HCT116 (cell line): ENCODE measurements at regions not wholly inside any gene's neighbourhood (a gene's known extent, or its start where the extent isn't known, plus 50 kb on each side); places are given as distances from the start of the nearest gene placed in this dataset.

ENCODE experiments used
- ATAC-seq: fragments of 200-7000 bp; cut with Tn5 transposase; 2 replicates; pipeline ENCODE4 v1.9.1; 2020; ENCODE audit warnings: mild to moderate bottlenecking, moderate library complexity
- BruUV-seq: library from RNA; stranded (reverse); fragments of 400-500 nt; replicated peaks from 2 replicates; lab custom pipeline; 2021; lab: Mats Ljungman, UMichigan
- CTCF ChIA-PET: fragments of 300-600 bp; sonication (Branson Sonifier 250); formaldehyde crosslinking; loops from one replicate; lab custom pipeline; 2021; ENCODE audit warnings: antibody characterized with exemption; lab: Charles Lee
- POLR2A ChIA-PET: fragments of 300-600, 350-600 bp; sonication (Branson Sonifier 250); formaldehyde crosslinking; loops from one replicate; lab custom pipeline; 2021; ENCODE audit warnings: antibody characterized with exemption; lab: Charles Lee
- RAD21 ChIA-PET, 2 experiments: fragments of 300-600 bp; sonication (Branson Sonifier 250); formaldehyde crosslinking; loops; one replicate each; lab custom pipeline; 2023; ENCODE audit warnings: low total read pairs in 2 of 2; ENCODE audit not compliant: uncharacterized antibody in 2 of 2, unreplicated experiment in 2 of 2, low non-redundant PET in 1 of 2; lab: Charles Lee
- DNase-seq: peaks from one replicate; pipeline ENCODE4 v3.0.0-alpha.2; 2010; ENCODE audit warnings: low read depth, low spot score
- H2AFZ ChIP-seq: fragments of 200-600 bp; shearing (Covaris generic), sonication (generic); 2 replicates; pipeline ENCODE4 v1.6.1; 2017; ENCODE audit warnings: low read depth, mixed run types, mixed read lengths, antibody characterized with exemption, low read length; ENCODE audit not compliant: poor library complexity, severe bottlenecking
- H3K27ac ChIP-seq: 2 replicates; pipeline ENCODE4 v1.5.1; 2012; ENCODE audit warnings: low read depth, low read length
- H3K27me3 ChIP-seq: fragments of 200-600 bp; sonication (generic); 2 replicates; pipeline ENCODE4 v1.6.1; 2016; ENCODE audit warnings: mixed run types, low read length, mixed read lengths; ENCODE audit not compliant: insufficient read depth
- H3K36me3 ChIP-seq, 2 experiments: fragments of 200-500 bp in 1 of 2; fragments of 200-600 bp in 1 of 2; sonication (Bioruptor generic) in 1 of 2; sonication (generic) in 1 of 2; 2 replicates each; pipeline versions ENCODE4 v1.5.1 to v1.6.1; 2014 to 2016; ENCODE audit warnings: low read length in 2 of 2, inconsistent platforms in 1 of 2, mixed read lengths in 1 of 2, mixed run types in 1 of 2; ENCODE audit not compliant: insufficient read depth in 2 of 2, control insufficient read depth in 1 of 2
- H3K4me1 ChIP-seq, 2 experiments: fragments of 200-600 bp in 1 of 2; sonication (generic) in 1 of 2; 2 replicates each; pipeline versions ENCODE4 v1.5.1 to v1.6.1; 2012 to 2017; ENCODE audit warnings: low read length in 2 of 2, inconsistent platforms in 1 of 2, mild to moderate bottlenecking in 1 of 2, mixed read lengths in 1 of 2, mixed run types in 1 of 2, moderate library complexity in 1 of 2; ENCODE audit not compliant: insufficient read depth in 2 of 2, control insufficient read depth in 1 of 2
- H3K4me2 ChIP-seq: fragments of 200-600 bp; sonication (generic); 2 replicates; pipeline ENCODE4 v1.6.1; 2017; ENCODE audit warnings: mixed run types, low read length, mixed read lengths
- H3K4me3 ChIP-seq, 2 experiments: fragments of 200-600 bp in 1 of 2; sonication (generic) in 1 of 2; replicated peaks in 1 of 2; 2 replicates each; pipeline ENCODE4 v1.5.1; 2011 to 2016; ENCODE audit warnings: low read length in 2 of 2, control low read depth in 1 of 2, low read depth in 1 of 2, mild to moderate bottlenecking in 1 of 2, mixed read lengths in 1 of 2, mixed run types in 1 of 2
- H3K79me2 ChIP-seq: fragments of 200-600 bp; sonication (generic); 2 replicates; pipeline ENCODE4 v1.6.1; 2017; ENCODE audit warnings: mild to moderate bottlenecking, mixed run types, low read length, moderate library complexity, mixed read lengths; ENCODE audit not compliant: insufficient read depth
- H3K9ac ChIP-seq: fragments of 200-600 bp; sonication (generic); 2 replicates; pipeline ENCODE4 v1.6.1; 2016; ENCODE audit warnings: low read length, mixed read lengths
- H3K9me2 ChIP-seq: fragments of 200-600 bp; sonication (generic), shearing (Covaris generic); 2 replicates; pipeline ENCODE4 v1.6.1; 2017; ENCODE audit warnings: mixed run types, mild to moderate bottlenecking, moderate library complexity; ENCODE audit not compliant: insufficient read depth
- H3K9me3 ChIP-seq, 2 experiments: fragments of 200-500 bp in 1 of 2; fragments of 200-600 bp in 1 of 2; sonication (Bioruptor generic) in 1 of 2; sonication (generic) in 1 of 2; 2 replicates each; pipeline ENCODE4 v1.6.1; 2014 to 2017; ENCODE audit warnings: low read length in 2 of 2, mixed read lengths in 2 of 2, inconsistent platforms in 1 of 2, low read depth in 1 of 2, mild to moderate bottlenecking in 1 of 2, mixed run types in 1 of 2, moderate library complexity in 1 of 2; ENCODE audit not compliant: control insufficient read depth in 1 of 2, insufficient read depth in 1 of 2
- H4K20me1 ChIP-seq: fragments of 200-600 bp; sonication (generic), shearing (Covaris generic); 2 replicates; pipeline ENCODE4 v1.6.1; 2017; ENCODE audit warnings: mixed run types, mild to moderate bottlenecking, moderate library complexity; ENCODE audit not compliant: insufficient read depth
- ATF3 ChIP-seq: IDR thresholded peaks from 2 replicates; pipeline ENCODE4 v1.6.1; 2012
- CBX3 ChIP-seq: IDR thresholded peaks from 2 replicates; pipeline ENCODE4 v1.6.1; 2012; ENCODE audit warnings: low read depth
- CEBPB ChIP-seq: IDR thresholded peaks from 2 replicates; pipeline ENCODE4 v1.6.1; 2012; ENCODE audit warnings: low read depth
- CTCF ChIP-seq, 3 experiments: fragments of 200-600 bp in 1 of 3; sonication (generic) in 1 of 3; IDR thresholded peaks in 2 of 3; conservative IDR thresholded peaks in 1 of 3; 2 replicates each; pipeline ENCODE4 v1.5.1; 2012 to 2017; ENCODE audit warnings: low read depth in 2 of 3, low read length in 2 of 3, antibody characterized with exemption in 1 of 3, borderline replicate concordance in 1 of 3, control low read depth in 1 of 3, mild to moderate bottlenecking in 1 of 3, mixed read lengths in 1 of 3, mixed run types in 1 of 3, moderate library complexity in 1 of 3; ENCODE audit not compliant: insufficient read depth in 1 of 3
- EGR1 ChIP-seq: IDR thresholded peaks from 2 replicates; pipeline ENCODE4 v1.6.1; 2012; ENCODE audit warnings: low read depth
- ELF1 ChIP-seq: IDR thresholded peaks from 2 replicates; pipeline ENCODE4 v1.6.1; 2012; ENCODE audit warnings: low read depth, borderline replicate concordance
- EZH2 ChIP-seq: fragments of 200-600 bp; sonication (generic); IDR thresholded peaks from 2 replicates; pipeline ENCODE4 v1.6.1; 2017; ENCODE audit warnings: antibody characterized with exemption, mixed run types
- EZH2phosphoT487 ChIP-seq: fragments of 200-600 bp; IDR thresholded peaks from 2 replicates; pipeline ENCODE4 v1.6.1; 2018; ENCODE audit warnings: antibody characterized with exemption, borderline replicate concordance
- FOSL1 ChIP-seq: IDR thresholded peaks from 2 replicates; pipeline ENCODE4 v1.6.1; 2012; ENCODE audit warnings: low read depth
- POLR2A ChIP-seq: IDR thresholded peaks from 2 replicates; pipeline ENCODE4 v1.7.0; 2011; ENCODE audit warnings: borderline replicate concordance; ENCODE audit not compliant: insufficient read depth, insufficient read length; ENCODE audit errors: extremely low read depth
- POLR2AphosphoS5 ChIP-seq: IDR thresholded peaks from 2 replicates; pipeline ENCODE4 v1.6.1; 2011; ENCODE audit warnings: mild to moderate bottlenecking, low read depth, low read length, moderate library complexity
- RAD21 ChIP-seq: IDR thresholded peaks from 2 replicates; pipeline ENCODE4 v1.6.1; 2012; ENCODE audit warnings: low read depth, mild to moderate bottlenecking
- SIN3A ChIP-seq: IDR thresholded peaks from 2 replicates; pipeline ENCODE4 v1.6.1; 2012; ENCODE audit warnings: low read depth
- SP1 ChIP-seq: IDR thresholded peaks from 2 replicates; pipeline ENCODE4 v1.6.1; 2012; ENCODE audit warnings: low read depth
- TCF7L2 ChIP-seq: IDR thresholded peaks from 2 replicates; pipeline ENCODE4 v1.7.0; 2011; ENCODE audit warnings: borderline replicate concordance, inconsistent platforms; ENCODE audit not compliant: insufficient read depth, insufficient read length; ENCODE audit errors: extremely low read depth
- YY1 ChIP-seq: IDR thresholded peaks from 2 replicates; pipeline ENCODE4 v1.6.1; 2011; ENCODE audit warnings: low read length, low read depth, moderate library complexity, mild to moderate bottlenecking; ENCODE audit not compliant: insufficient replicate concordance; ENCODE audit errors: extremely low read depth
- ZBTB33 ChIP-seq: IDR thresholded peaks from 2 replicates; pipeline ENCODE4 v1.6.1; 2011; ENCODE audit warnings: mild to moderate bottlenecking, low read length, moderate library complexity; ENCODE audit not compliant: insufficient replicate concordance; ENCODE audit errors: extremely low read depth
- ZFX ChIP-seq: fragments of 450-650 bp; IDR thresholded peaks from 2 replicates; pipeline ENCODE4 v1.6.1; 2017
- intact Hi-C: fragments of 100-400 bp; cut with micrococcal nuclease; formaldehyde crosslinking; loops from 2 replicates; pipeline ENCODE4 v1.10.0; 2022

- no peaks in the 10 kb centered on the region for H3K9me3 ChIP-seq
- peaks cover 4% of the 10 kb centered on the region; the same call in 1 of the 2 replicates for H3K27me3 ChIP-seq
- peaks cover 2 to 8% of the 10 kb centered on the region in 2 experiments; a peak in 2 of 4 replicates for H3K4me1 ChIP-seq
- BruUV-seq = no TSS peak
- no peak overlapping the region for H2AFZ ChIP-seq
- H3K9ac ChIP-seq = no peak overlapping the region
- H3K4me3 ChIP-seq = no peak overlapping the region
- DNase-seq = no peak
- CTCF ChIA-PET = interaction anchor here (1.5 kb wide), 1 partner anchor 9 kb away, joined by 4 read pairs; no protein-coding TSS in a partner anchor
- no peak for ATAC-seq
- H3K36me3 ChIP-seq = no peaks in the 10 kb centered on the region
- POLR2A ChIA-PET = no interaction called here
- no peak overlapping the region for H3K27ac ChIP-seq
- no peak overlapping the region for H3K4me2 ChIP-seq
- H3K9me2 ChIP-seq = no peaks in the 10 kb centered on the region
- RAD21 ChIA-PET = no interaction called here
- H3K79me2 ChIP-seq = no peaks in the 10 kb centered on the region
- H4K20me1 ChIP-seq = no peaks in the 10 kb centered on the region
- TF ChIP-seq ELF1 = no peak
- TF ChIP-seq SIN3A = no peak
- no peak for TF ChIP-seq CTCF (IDR thresholded peaks at IDR 0.05 in 2 of 3, conservative IDR thresholded peaks at IDR 0.05 in 1 of 3; ENCODE audit: borderline replicate concordance in 1 of 3, insufficient read depth in 1 of 3, low read depth in 2 of 3, low read length in 2 of 3)
- no peak for TF ChIP-seq POLR2A
- no peak for TF ChIP-seq ZBTB33
- no peak for TF ChIP-seq CEBPB
- no peak for TF ChIP-seq ATF3
- TF ChIP-seq SP1 = no peak
- TF ChIP-seq TCF7L2 = no peak
- TF ChIP-seq FOSL1 = no peak
- TF ChIP-seq EZH2 = no peak
- TF ChIP-seq RAD21 = no peak
- no peak for TF ChIP-seq EGR1
- no peak for TF ChIP-seq CBX3
- no peak for TF ChIP-seq YY1
- no peak for TF ChIP-seq EZH2phosphoT487
- TF ChIP-seq POLR2AphosphoS5 = no peak
- TF ChIP-seq ZFX = no peak
- TF ChIP-seq, all 23 proteins: peak for 0
- intact Hi-C loops = no loop called here
Observed at GRCh38 chr2:239833269-239834109, 191.7 kb downstream of the NDUFA10 start.
